SK-N-SH treated with all-trans-retinoic acid at 6 μM for 48 hours (cell line): ENCODE measurements at regions not wholly inside any gene's neighbourhood (a gene's known extent, or its start where the extent isn't known, plus 50 kb on each side); places are given as distances from the start of the nearest gene placed in this dataset.

Experiments
- ISL1 ChIP-seq: fragments of 250-450 bp; sonication (Bioruptor Pico); IDR thresholded peaks from 2 replicates; pipeline ENCODE4 v2.1.2; 2022; ENCODE audit warnings: mild to moderate bottlenecking, moderate library complexity
- POU6F1 ChIP-seq: fragments of 250-450 bp; sonication (Bioruptor Pico); IDR thresholded peaks from 2 replicates; pipeline ENCODE4 v1.8.0; 2021; ENCODE audit warnings: low read depth, mild to moderate bottlenecking, moderate library complexity, borderline replicate concordance
- SNAI2 ChIP-seq: fragments of 250-450 bp; sonication (Bioruptor Pico); IDR thresholded peaks from 2 replicates; pipeline ENCODE4 v1.5.0; 2020; ENCODE audit warnings: mild to moderate bottlenecking, moderate library complexity
- ZFP30 ChIP-seq: fragments of 450-650 bp; formaldehyde crosslinking; IDR thresholded peaks from 2 replicates; pipeline ENCODE4 v1.5.0; 2022; ENCODE audit warnings: mild to moderate bottlenecking, moderate library complexity

GRCh38 chr16:63100082-63100481 is 1063.8 kb upstream of the CDH8 start:
- TF ChIP-seq ZFP30 (CRISPR knock-in tag) (no peak), POU6F1 (CRISPR knock-in tag) (no peak), ISL1 (CRISPR knock-in tag) (no peak), SNAI2 (CRISPR knock-in tag) (no peak)
